Neural progenitor cell (in vitro differentiated cells): ENCODE measurements at regions not wholly inside any gene's neighbourhood (a gene's known extent, or its start where the extent isn't known, plus 50 kb on each side); places are given as distances from the start of the nearest gene placed in this dataset.

Experiments
- DNase-seq: peaks from one replicate; pipeline ENCODE4 v3.0.0-alpha.2; 2016; ENCODE audit warnings: low spot score
- H2AFZ ChIP-seq: fragments of 200-600 bp; sonication (generic); replicated peaks from 2 replicates; pipeline ENCODE4 v1.6.1; 2016; ENCODE audit warnings: antibody characterized with exemption
- H3F3A ChIP-seq: fragments of 200-600 bp; sonication (generic); 2 replicates; pipeline ENCODE4 v1.6.1; 2016; ENCODE audit warnings: antibody characterized with exemption, low read depth
- H3K27ac ChIP-seq: fragments of 200-600 bp; sonication (generic); 2 replicates; pipeline ENCODE4 v1.5.1; 2016; ENCODE audit warnings: mild to moderate bottlenecking
- H3K27me3 ChIP-seq: fragments of 200-600 bp; sonication (generic); 2 replicates; pipeline ENCODE4 v1.6.1; 2016; ENCODE audit warnings: mild to moderate bottlenecking, moderate library complexity
- H3K36me3 ChIP-seq: fragments of 200-600 bp; sonication (generic); 2 replicates; pipeline ENCODE4 v1.5.1; 2016
- H3K4me1 ChIP-seq: fragments of 200-600 bp; sonication (generic); 2 replicates; pipeline ENCODE4 v1.6.1; 2016; ENCODE audit warnings: mixed run types
- H3K4me2 ChIP-seq: fragments of 200-600 bp; sonication (generic); 2 replicates; pipeline ENCODE4 v1.6.1; 2016
- H3K4me3 ChIP-seq: fragments of 200-600 bp; sonication (generic); 2 replicates; pipeline ENCODE4 v1.5.1; 2016
- H3K79me2 ChIP-seq: fragments of 200-600 bp; sonication (generic); 2 replicates; pipeline ENCODE4 v1.6.1; 2016; ENCODE audit warnings: low read depth
- H3K9ac ChIP-seq: fragments of 200-600 bp; sonication (generic); 2 replicates; pipeline ENCODE4 v1.6.1; 2016
- H3K9me3 ChIP-seq: fragments of 200-600 bp; sonication (generic); 2 replicates; pipeline ENCODE4 v1.5.1; 2016; ENCODE audit warnings: low read depth
- H4K20me1 ChIP-seq: fragments of 200-600 bp; sonication (generic); 2 replicates; pipeline ENCODE4 v1.6.1; 2016; ENCODE audit warnings: low read depth
- H3K27ac Mint-ChIP-seq: 3 replicates; pipeline ENCODE4 v1.8.0; 2021; ENCODE audit warnings: mixed read lengths
- H3K27me3 Mint-ChIP-seq: 2 replicates; pipeline ENCODE4 v1.8.0; 2022; ENCODE audit warnings: low read depth, mild to moderate bottlenecking, inconsistent platforms, moderate library complexity, mixed read lengths; ENCODE audit not compliant: insufficient read depth
- H3K36me3 Mint-ChIP-seq: 3 replicates; pipeline ENCODE4 v1.8.0; 2021; ENCODE audit warnings: mixed read lengths
- H3K4me1 Mint-ChIP-seq: 3 replicates; pipeline ENCODE4 v1.8.0; 2021; ENCODE audit warnings: mixed read lengths
- H3K4me3 Mint-ChIP-seq: 3 replicates; pipeline ENCODE4 v1.8.0; 2021; ENCODE audit warnings: mild to moderate bottlenecking, moderate library complexity, mixed read lengths
- H3K9me3 Mint-ChIP-seq: 3 replicates; pipeline ENCODE4 v1.8.0; 2020; ENCODE audit warnings: mixed read lengths
- EZH2 ChIP-seq: fragments of 200-600 bp; sonication (generic); IDR thresholded peaks from 2 replicates; pipeline ENCODE4 v1.6.1; 2017; ENCODE audit warnings: antibody characterized with exemption, mild to moderate bottlenecking, moderate library complexity
- EZH2phosphoT487 ChIP-seq: fragments of 200-600 bp; sonication (generic); IDR thresholded peaks from 2 replicates; pipeline ENCODE4 v1.6.1; 2017; ENCODE audit warnings: antibody characterized with exemption
- TF ChIP-seq, protein P1 (sequence below): fragments of 200-600 bp; sonication (generic); IDR thresholded peaks from 2 replicates; pipeline ENCODE4 v1.5.1; 2017; ENCODE audit warnings: antibody characterized with exemption, mild to moderate bottlenecking

DNA sequence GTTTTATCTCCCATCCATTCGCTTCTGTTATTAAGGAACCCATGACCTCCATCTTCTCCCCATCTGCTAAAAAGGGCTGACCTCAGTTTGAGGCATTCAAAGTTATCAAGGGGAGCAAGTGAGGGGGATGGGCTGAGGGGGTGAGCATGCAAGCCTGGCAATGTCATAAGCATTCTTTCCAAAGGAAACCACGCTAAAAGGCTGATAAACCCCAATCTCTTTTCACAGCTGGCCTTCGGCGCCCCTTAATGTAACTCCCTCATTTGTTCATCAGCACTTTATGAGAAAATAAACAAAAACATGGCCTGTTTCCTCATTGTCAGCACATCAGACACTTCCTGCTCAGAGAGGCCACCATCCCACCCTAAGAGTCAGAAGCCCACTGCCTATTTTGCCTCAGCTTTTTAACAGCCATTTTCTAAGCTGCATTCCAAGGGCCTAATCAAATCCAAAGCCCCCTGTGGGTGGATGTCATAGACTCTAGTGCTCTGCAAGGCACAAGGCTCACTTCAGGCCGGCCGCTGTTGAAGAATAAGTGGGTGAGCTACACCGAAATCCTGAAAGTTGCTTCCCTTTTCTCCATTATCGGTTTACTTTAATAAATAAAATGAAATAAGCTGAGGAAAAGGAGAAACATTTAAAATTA, 92.0 kb upstream of the SRD5A3 start:
- H3K36me3 Mint-ChIP-seq = no peaks in the 10 kb centered on the region
- peaks cover 33% of the 10 kb centered on the region for H3K4me1 Mint-ChIP-seq
- Histone ChIP-seq H3K36me3 (no peaks in the 10 kb centered on the region), H3F3A (peaks cover 5% of the 10 kb centered on the region), H3K9ac (no peak overlapping the region), H2AFZ (peak overlapping the region; percentile 46), H3K79me2 (no peaks in the 10 kb centered on the region), H3K27ac (no peak overlapping the region), H3K27me3 (no peaks in the 10 kb centered on the region), H4K20me1 (no peaks in the 10 kb centered on the region), H3K9me3 (no peaks in the 10 kb centered on the region), H3K4me1 (peaks cover 14% of the 10 kb centered on the region), H3K4me2 (no peak overlapping the region), H3K4me3 (no peak overlapping the region)
- H3K27me3 Mint-ChIP-seq = no peaks in the 10 kb centered on the region
- no peaks in the 10 kb centered on the region for H3K9me3 Mint-ChIP-seq
- H3K4me3 Mint-ChIP-seq = no peak overlapping the region
- TF ChIP-seq EZH2 = no peak
- no peak for TF ChIP-seq EZH2phosphoT487
- DNase-seq = peak; percentile 47
- H3K27ac Mint-ChIP-seq = no peak overlapping the region

DNA sequence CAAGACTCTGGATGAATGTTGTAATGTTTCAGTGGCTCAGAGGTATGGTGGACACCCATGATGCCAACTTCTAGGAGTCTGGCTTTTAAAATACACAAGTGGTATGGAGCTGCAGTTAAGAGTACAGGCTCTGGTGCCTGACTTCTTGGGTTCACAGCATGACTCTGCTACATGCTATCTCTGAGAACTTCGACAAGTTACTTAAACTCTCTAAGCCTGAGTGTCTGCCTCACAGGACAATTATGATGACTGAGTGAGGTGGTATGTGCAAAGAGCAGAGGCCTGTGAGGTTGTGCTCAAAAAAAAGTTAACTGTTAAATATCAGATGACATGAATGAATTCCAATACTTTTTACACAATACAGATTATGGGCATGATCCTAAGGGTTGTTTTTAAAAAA, 90.9 kb upstream of the SRD5A3 start:
- Mint-ChIP-seq H3K36me3 (no peaks in the 10 kb centered on the region), H3K27ac (no peak overlapping the region), H3K4me3 (no peak overlapping the region), H3K27me3 (no peaks in the 10 kb centered on the region), H3K9me3 (no peaks in the 10 kb centered on the region), H3K4me1 (peaks cover 33% of the 10 kb centered on the region)
- Histone ChIP-seq H3K36me3 (no peaks in the 10 kb centered on the region), H4K20me1 (no peaks in the 10 kb centered on the region), H3F3A (peaks cover 5% of the 10 kb centered on the region), H3K79me2 (no peaks in the 10 kb centered on the region), H3K9me3 (no peaks in the 10 kb centered on the region), H3K4me2 (no peak overlapping the region), H3K4me3 (no peak overlapping the region), H3K9ac (no peak overlapping the region), H2AFZ (no peak overlapping the region), H3K27ac (no peak overlapping the region), H3K27me3 (no peaks in the 10 kb centered on the region), H3K4me1 (peaks cover 14% of the 10 kb centered on the region)
- TF ChIP-seq EZH2phosphoT487 (no peak), EZH2 (no peak)
- TF ChIP-seq, protein P1, sequence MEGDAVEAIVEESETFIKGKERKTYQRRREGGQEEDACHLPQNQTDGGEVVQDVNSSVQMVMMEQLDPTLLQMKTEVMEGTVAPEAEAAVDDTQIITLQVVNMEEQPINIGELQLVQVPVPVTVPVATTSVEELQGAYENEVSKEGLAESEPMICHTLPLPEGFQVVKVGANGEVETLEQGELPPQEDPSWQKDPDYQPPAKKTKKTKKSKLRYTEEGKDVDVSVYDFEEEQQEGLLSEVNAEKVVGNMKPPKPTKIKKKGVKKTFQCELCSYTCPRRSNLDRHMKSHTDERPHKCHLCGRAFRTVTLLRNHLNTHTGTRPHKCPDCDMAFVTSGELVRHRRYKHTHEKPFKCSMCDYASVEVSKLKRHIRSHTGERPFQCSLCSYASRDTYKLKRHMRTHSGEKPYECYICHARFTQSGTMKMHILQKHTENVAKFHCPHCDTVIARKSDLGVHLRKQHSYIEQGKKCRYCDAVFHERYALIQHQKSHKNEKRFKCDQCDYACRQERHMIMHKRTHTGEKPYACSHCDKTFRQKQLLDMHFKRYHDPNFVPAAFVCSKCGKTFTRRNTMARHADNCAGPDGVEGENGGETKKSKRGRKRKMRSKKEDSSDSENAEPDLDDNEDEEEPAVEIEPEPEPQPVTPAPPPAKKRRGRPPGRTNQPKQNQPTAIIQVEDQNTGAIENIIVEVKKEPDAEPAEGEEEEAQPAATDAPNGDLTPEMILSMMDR = no peak
- no peak for DNase-seq

DNA sequence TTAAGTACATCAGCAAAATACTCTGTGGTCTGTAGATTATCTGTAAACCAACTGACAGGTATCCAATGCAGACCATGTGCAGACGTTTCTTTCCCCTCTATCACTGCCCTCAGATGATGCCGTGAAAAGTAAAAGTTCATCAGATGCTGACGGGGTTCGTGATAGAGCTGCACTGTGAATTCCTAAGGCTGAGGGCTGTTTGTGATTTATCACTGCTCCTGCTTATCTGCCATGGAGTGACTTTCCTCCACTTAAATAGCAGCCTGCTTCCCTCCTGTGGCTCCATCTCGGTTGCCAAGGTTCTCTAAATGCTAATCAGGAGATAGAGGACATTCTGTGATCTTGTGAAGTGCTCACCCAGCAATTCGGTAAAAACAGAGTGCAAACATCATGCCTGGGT, 89.3 kb upstream of the SRD5A3 start:
- no peaks in the 10 kb centered on the region for H3F3A ChIP-seq
- DNase-seq = peak; percentile 12
- no peaks in the 10 kb centered on the region for H4K20me1 ChIP-seq
- no peak overlapping the region for H3K9ac ChIP-seq
- H3K79me2 ChIP-seq = no peaks in the 10 kb centered on the region
- Mint-ChIP-seq H3K27me3 (no peaks in the 10 kb centered on the region), H3K27ac (no peak overlapping the region), H3K9me3 (no peaks in the 10 kb centered on the region), H3K4me1 (peaks cover 28% of the 10 kb centered on the region), H3K4me3 (no peak overlapping the region), H3K36me3 (no peaks in the 10 kb centered on the region)
- H3K4me3 ChIP-seq = no peak overlapping the region
- no peak for TF ChIP-seq EZH2phosphoT487
- TF ChIP-seq, protein P1 = no peak
- no peak for TF ChIP-seq EZH2
- no peaks in the 10 kb centered on the region for H3K9me3 ChIP-seq
- H2AFZ ChIP-seq = peak overlapping the region; percentile 56
- H3K36me3 ChIP-seq = no peaks in the 10 kb centered on the region
- H3K27me3 ChIP-seq = no peaks in the 10 kb centered on the region
- H3K27ac ChIP-seq = no peak overlapping the region
- peaks cover 5% of the 10 kb centered on the region for H3K4me1 ChIP-seq
- no peak overlapping the region for H3K4me2 ChIP-seq

DNA sequence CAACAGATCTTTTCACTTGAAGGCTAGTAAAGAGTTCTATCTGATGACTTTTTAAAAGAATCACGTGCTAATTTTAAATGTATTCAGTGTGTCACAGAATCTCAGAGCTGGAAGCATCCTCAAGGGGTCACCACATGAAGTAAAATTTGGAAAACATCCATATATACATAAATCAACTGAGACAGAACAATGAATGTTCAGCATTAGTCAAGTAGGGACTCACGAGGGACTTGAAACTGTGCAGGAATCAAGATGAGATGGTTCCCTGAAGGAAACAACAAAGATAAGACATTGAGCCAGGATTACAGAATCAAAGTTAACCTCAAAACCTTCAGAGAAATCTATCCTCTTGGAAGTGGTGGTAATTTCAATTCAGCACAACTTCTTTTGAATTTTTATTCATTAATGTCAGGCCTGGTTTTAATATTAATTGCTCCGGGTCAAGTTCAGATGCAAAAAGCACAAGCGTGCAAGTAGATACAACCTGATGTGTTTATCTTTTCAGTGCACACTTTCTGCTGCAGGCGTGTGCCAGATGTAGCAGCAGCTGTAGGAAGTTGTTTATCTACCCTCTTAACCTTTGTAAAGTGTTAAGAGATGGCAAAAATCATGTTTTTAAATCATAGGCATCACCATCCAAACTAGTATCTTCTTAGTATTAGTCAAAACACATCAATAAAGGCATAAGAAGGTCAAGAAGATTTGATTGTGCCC, 87.7 kb upstream of the SRD5A3 start:
- DNase-seq = no peak
- no peaks in the 10 kb centered on the region for H4K20me1 ChIP-seq
- Mint-ChIP-seq H3K4me3 (no peak overlapping the region), H3K36me3 (no peaks in the 10 kb centered on the region), H3K27me3 (no peaks in the 10 kb centered on the region), H3K27ac (no peak overlapping the region), H3K4me1 (peaks cover 28% of the 10 kb centered on the region), H3K9me3 (no peaks in the 10 kb centered on the region)
- no peaks in the 10 kb centered on the region for H3K27me3 ChIP-seq
- no peak overlapping the region for H3K9ac ChIP-seq
- no peak overlapping the region for H2AFZ ChIP-seq
- H3K36me3 ChIP-seq = no peaks in the 10 kb centered on the region
- no peaks in the 10 kb centered on the region for H3K9me3 ChIP-seq
- no peak overlapping the region for H3K4me3 ChIP-seq
- H3K4me1 ChIP-seq = peaks cover 5% of the 10 kb centered on the region
- no peaks in the 10 kb centered on the region for H3F3A ChIP-seq
- H3K27ac ChIP-seq = no peak overlapping the region
- no peak overlapping the region for H3K4me2 ChIP-seq
- no peak for TF ChIP-seq EZH2phosphoT487
- TF ChIP-seq, protein P1 = no peak
- TF ChIP-seq EZH2 = no peak
- H3K79me2 ChIP-seq = no peaks in the 10 kb centered on the region
